GM12878 (cell line): ENCODE measurements at regions not wholly inside any gene's neighbourhood (a gene's known extent, or its start where the extent isn't known, plus 50 kb on each side); places are given as distances from the start of the nearest gene placed in this dataset.

Source experiments
- ATAC-seq: fragments of 200-7000 bp; cut with Tn5 transposase; 3 replicates; pipeline ENCODE4 v1.9.1; 2020; ENCODE audit warnings: mild to moderate bottlenecking, moderate library complexity
- BruUV-seq: library from RNA; stranded (reverse); fragments of 400-500 nt; replicated peaks from 2 replicates; lab custom pipeline; 2021; lab: Mats Ljungman, UMichigan
- CTCF ChIA-PET: fragments of 300-600 bp; sonication (Branson Sonifier 250); formaldehyde crosslinking; extraction: SDS; loops from one replicate; lab custom pipeline; 2021; ENCODE audit warnings: inconsistent platforms; lab: Yijun Ruan, JAX
- POLR2A ChIA-PET: fragments of 350-600 bp; formaldehyde crosslinking; extraction: SDS; loops from one replicate; lab custom pipeline; 2021; ENCODE audit warnings: inconsistent platforms; lab: Charles Lee
- RAD21 ChIA-PET: fragments of 300-600 bp; sonication (Branson Sonifier 250); formaldehyde crosslinking; loops from one replicate; lab custom pipeline; 2023; ENCODE audit warnings: antibody characterized with exemption; ENCODE audit not compliant: unreplicated experiment; lab: Charles Lee
- SMC1A ChIA-PET: fragments of 300-600 bp; sonication (Branson Sonifier 250); formaldehyde crosslinking; loops from one replicate; lab custom pipeline; 2023; ENCODE audit not compliant: unreplicated experiment, uncharacterized antibody; lab: Charles Lee
- DNase-seq: peaks from one replicate; pipeline ENCODE4 v3.0.0-alpha.2; 2011; ENCODE audit warnings: low read depth, low spot score
- FAIRE-seq: peaks from 3 replicates; lab custom pipeline; 2011; peaks lifted over from hg19 to GRCh38; lab: Jason Lieb, UNC
- H2AFZ ChIP-seq: 2 replicates; pipeline ENCODE4 v1.6.0; 2011; ENCODE audit warnings: low read depth, low read length, control low read depth; ENCODE audit not compliant: control insufficient read depth
- H3K27ac ChIP-seq: 2 replicates; pipeline ENCODE4 v1.5.1; 2011; ENCODE audit warnings: control low read depth; ENCODE audit not compliant: control insufficient read depth, insufficient read depth
- H3K27me3 ChIP-seq, 2 experiments: replicated peaks in 1 of 2; 2 replicates each; pipeline versions ENCODE4 v1.6.0 to v1.6.1; 2011; ENCODE audit warnings: low read length in 1 of 2; ENCODE audit not compliant: control insufficient read depth in 2 of 2, insufficient read depth in 2 of 2
- H3K36me3 ChIP-seq, 2 experiments: 2 replicates each; pipeline ENCODE4 v1.5.1; 2011; ENCODE audit warnings: low read length in 1 of 2; ENCODE audit not compliant: control insufficient read depth in 2 of 2, insufficient read depth in 2 of 2
- H3K4me1 ChIP-seq: 2 replicates; pipeline ENCODE4 v1.6.1; 2011; ENCODE audit warnings: mild to moderate bottlenecking, low read length, moderate library complexity, mixed read lengths; ENCODE audit not compliant: control insufficient read depth, insufficient read depth
- H3K4me2 ChIP-seq: 2 replicates; pipeline ENCODE4 v1.6.0; 2011; ENCODE audit warnings: control low read depth; ENCODE audit not compliant: control insufficient read depth, insufficient read depth
- H3K4me3 ChIP-seq: fragments of 200-600 bp; sonication (generic); 2 replicates; pipeline ENCODE4 v1.5.1; 2016
- H3K79me2 ChIP-seq: 2 replicates; pipeline ENCODE4 v1.6.0; 2011; ENCODE audit warnings: low read length; ENCODE audit not compliant: control insufficient read depth, insufficient read depth
- H3K9ac ChIP-seq: 2 replicates; pipeline ENCODE4 v1.8.0; 2011; ENCODE audit warnings: low read length, control low read depth, mixed read lengths; ENCODE audit not compliant: control insufficient read depth, insufficient read depth
- H3K9me3 ChIP-seq: replicated peaks from 3 replicates; pipeline ENCODE4 v1.5.1; 2011; ENCODE audit warnings: mild to moderate bottlenecking, low read length; ENCODE audit not compliant: control insufficient read depth, insufficient read depth
- H4K20me1 ChIP-seq: 2 replicates; pipeline ENCODE4 v1.6.0; 2011; ENCODE audit not compliant: control insufficient read depth, insufficient read depth
- ASH2L ChIP-seq: fragments of 300-600, 200-600 bp; sonication (generic); IDR thresholded peaks from 2 replicates; pipeline ENCODE4 v1.6.1; 2017; ENCODE audit warnings: low read depth, mild to moderate bottlenecking, borderline replicate concordance
- ATF7 ChIP-seq: fragments of 450-650 bp; IDR thresholded peaks from 2 replicates; pipeline ENCODE4 v1.6.1; 2016; ENCODE audit warnings: low read depth, mild to moderate bottlenecking
- BHLHE40 ChIP-seq, 2 experiments: fragments of 450-650 bp in 1 of 2; IDR thresholded peaks; 2 replicates each; pipeline ENCODE4 v1.6.1; 2011 to 2017; ENCODE audit warnings: low read depth in 2 of 2, borderline replicate concordance in 1 of 2, improper control_type of control experiment in 1 of 2, low read length in 1 of 2, mild to moderate bottlenecking in 1 of 2
- CEBPB ChIP-seq, 2 experiments: fragments of 150-350 bp in 1 of 2; IDR thresholded peaks; 2 replicates each; pipeline ENCODE4 v1.6.1; 2012 to 2014; ENCODE audit warnings: low read depth in 2 of 2, low read length in 2 of 2, borderline replicate concordance in 1 of 2, inconsistent platforms in 1 of 2
- CUX1 ChIP-seq: IDR thresholded peaks from 2 replicates; pipeline ENCODE4 v1.6.1; 2012; ENCODE audit warnings: improper control_type of control experiment, low read depth, low read length; ENCODE audit not compliant: insufficient replicate concordance
- EED ChIP-seq: sonication (generic); IDR thresholded peaks from 2 replicates; pipeline ENCODE4 v1.6.1; 2016; ENCODE audit warnings: antibody characterized with exemption, low read depth
- FOS ChIP-seq: IDR thresholded peaks from 3 replicates; pipeline ENCODE4 v1.6.1; 2011; ENCODE audit warnings: borderline replicate concordance; ENCODE audit not compliant: insufficient read length; ENCODE audit errors: extremely low read depth
- HDAC2 ChIP-seq: fragments of 200-600 bp; sonication (generic); IDR thresholded peaks from 2 replicates; pipeline ENCODE4 v1.6.1; 2017
- KAT2A ChIP-seq: conservative IDR thresholded peaks from 2 replicates; pipeline ENCODE4 v1.6.1; 2011; ENCODE audit warnings: low read depth, low read length; ENCODE audit not compliant: control insufficient read depth
- MYC ChIP-seq: IDR thresholded peaks from 2 replicates; pipeline ENCODE4 v1.6.1; 2011; ENCODE audit warnings: mild to moderate bottlenecking, low read length, moderate library complexity, inconsistent platforms; ENCODE audit not compliant: insufficient read depth, insufficient replicate concordance, insufficient read length, severe bottlenecking
- NFIC ChIP-seq: IDR thresholded peaks from 2 replicates; pipeline ENCODE4 v1.6.1; 2012; ENCODE audit warnings: low read depth, mild to moderate bottlenecking, inconsistent platforms, low read length, moderate library complexity
- NR2C1 ChIP-seq: fragments of 450-650 bp; IDR thresholded peaks from 2 replicates; pipeline ENCODE4 v1.6.1; 2017; ENCODE audit warnings: antibody characterized with exemption, mild to moderate bottlenecking, moderate library complexity
- RAD21 ChIP-seq: IDR thresholded peaks from 2 replicates; pipeline ENCODE4 v1.6.1; 2011; ENCODE audit warnings: mild to moderate bottlenecking, low read depth, low read length, moderate library complexity; ENCODE audit not compliant: insufficient read depth
- RUNX3 ChIP-seq: IDR thresholded peaks from 2 replicates; pipeline ENCODE4 v1.6.1; 2012; ENCODE audit warnings: low read length, inconsistent platforms
- STAT3 ChIP-seq: IDR thresholded peaks from 2 replicates; pipeline ENCODE4 v1.6.1; 2011; ENCODE audit warnings: low read depth, low read length, improper control_type of control experiment
- TARDBP ChIP-seq: IDR thresholded peaks from 2 replicates; pipeline ENCODE4 v1.6.1; 2016; ENCODE audit warnings: borderline replicate concordance
- WGBS: methylation state at CpG from one replicate; pipeline ENCODE4 v1.1.6; 2016; ENCODE audit warnings: low lambda C conversion rate; ENCODE audit not compliant: insufficient replicate concordance, insufficient coverage; ENCODE audit errors: missing lambda C conversion rate; 5-methylcytosine and 5-hydroxymethylcytosine counted together
- in situ Hi-C: fragments of 300-500 bp; cut with MboI; formaldehyde crosslinking; loops from 9 replicates; pipeline ENCODE4 v1.14.3; 2018; ENCODE audit warnings: mixed read lengths
- intact Hi-C: fragments of 100-400 bp; cut with micrococcal nuclease; formaldehyde crosslinking; loops from one replicate; pipeline ENCODE4 v1.14.2; 2022; ENCODE audit not compliant: unreplicated experiment

- ChIA-PET SMC1A (no interaction called here), POLR2A (no interaction called here), CTCF (no interaction called here)
- in situ Hi-C loops: no loop called here
- H3K4me2 ChIP-seq: no peak overlapping the region
- no peak overlapping the region for H3K4me3 ChIP-seq
- 95% methylated on average over 2 of the region's 2 CpGs for WGBS
- FAIRE-seq (no peak), DNase-seq (no peak)
- H3K79me2 ChIP-seq: no peaks in the 10 kb centered on the region
- BruUV-seq: no TSS peak
- no peak overlapping the region for H3K27ac ChIP-seq
- H3K27me3 ChIP-seq: no peaks in the 10 kb centered on the region
- TF ChIP-seq ATF7 (no peak), HDAC2 (no peak), TARDBP (no peak), STAT3 (no peak), MYC (no peak), BHLHE40 (IDR thresholded peaks at IDR 0.05; ENCODE audit: borderline replicate concordance in 1 of 2, low read depth in 2 of 2, low read length in 1 of 2) (no peak), CEBPB (IDR thresholded peaks at IDR 0.05; ENCODE audit: borderline replicate concordance in 1 of 2, low read depth in 2 of 2, low read length in 2 of 2) (no peak), RUNX3 (no peak), NR2C1 (no peak), FOS (no peak), NFIC (no peak), RAD21 (no peak), CUX1 (no peak), ASH2L (no peak), EED (no peak), KAT2A (no peak)
- TF ChIP-seq, all 136 proteins: peak for 0
- no peak overlapping the region for H2AFZ ChIP-seq
- no peaks in the 10 kb centered on the region for H4K20me1 ChIP-seq
- no peaks in the 10 kb centered on the region for H3K36me3 ChIP-seq
- H3K9me3 ChIP-seq: no peaks in the 10 kb centered on the region; the same call in 2 of the 3 replicates
- no peak overlapping the region for H3K9ac ChIP-seq
- ATAC-seq: no peak
- no peaks in the 10 kb centered on the region for H3K4me1 ChIP-seq
- RAD21 ChIA-PET: no interaction called here
- intact Hi-C loops: no loop called here
Observed at GRCh38 chr2:181384923-181385322, 72.3 kb upstream of the ITGA4 start.
